IPS-11a (cell line): ENCODE measurements at regions not wholly inside any gene's neighbourhood (a gene's known extent, or its start where the extent isn't known, plus 50 kb on each side); places are given as distances from the start of the nearest gene placed in this dataset.
"Not testable (repeated sequence)": the region's sequence is repeated elsewhere in the genome, so short reads cannot be mapped to it uniquely, and the experiment has no call there.

ENCODE experiments used
- H3K4me3 ChIP-seq: one replicate; pipeline ENCODE4 v1.5.1; 2013; ENCODE audit warnings: low read depth, low read length, control low read depth

GRCh38 chr3:11713171-11713570 is 69.5 kb upstream of the VGLL4 start:
- H3K4me3 ChIP-seq = no peak overlapping the region

- no peak overlapping the region for H3K4me3 ChIP-seq
Observed at GRCh38 chr3:11712646-11713045, 68.9 kb upstream of the VGLL4 start.

GRCh38 chr3:11711876-11712275 is 68.2 kb upstream of the VGLL4 start:
- no peak overlapping the region for H3K4me3 ChIP-seq

GRCh38 chr3:11709782-11710181 is 66.1 kb upstream of the VGLL4 start:
- H3K4me3 ChIP-seq = no peak overlapping the region

- not testable (repeated sequence) for H3K4me3 ChIP-seq
Observed at GRCh38 chr3:11707084-11707483, 63.4 kb upstream of the VGLL4 start.

GRCh38 chr3:11706604-11707003 is 62.9 kb upstream of the VGLL4 start:
- no peak overlapping the region for H3K4me3 ChIP-seq

- no peak overlapping the region for H3K4me3 ChIP-seq
Observed at GRCh38 chr3:11705049-11705448, 61.3 kb upstream of the VGLL4 start.

GRCh38 chr3:11703146-11703545 is 59.4 kb upstream of the VGLL4 start:
- H3K4me3 ChIP-seq = no peak overlapping the region

GRCh38 chr3:11699083-11699427 is 55.3 kb upstream of the VGLL4 start:
- H3K4me3 ChIP-seq = no peak overlapping the region

GRCh38 chr3:11698326-11699082 is 54.8 kb upstream of the VGLL4 start:
- H3K4me3 ChIP-seq = no peak overlapping the region

- H3K4me3 ChIP-seq = no peak overlapping the region
Observed at GRCh38 chr3:11697701-11698100, 54.0 kb upstream of the VGLL4 start.

- H3K4me3 ChIP-seq = no peak overlapping the region
Observed at GRCh38 chr3:11696054-11696453, 52.3 kb upstream of the VGLL4 start.
